ENCODE measurements at regions not wholly inside any gene's neighbourhood (a gene's known extent, or its start where the extent isn't known, plus 50 kb on each side); places are given as distances from the start of the nearest gene placed in this dataset.

- H3K27me3 ChIP-seq (replicated peaks; ENCODE audit: control insufficient read depth, insufficient read depth, low read length, poor library complexity, severe bottlenecking): no peaks in the 10 kb centered on the region
- H3K4me3 ChIP-seq (ENCODE audit: insufficient read depth, low read depth, low read length, poor library complexity, severe bottlenecking): no peak overlapping the region
- H3K27ac ChIP-seq (ENCODE audit: insufficient read depth, low read length, poor library complexity, severe bottlenecking): no peak overlapping the region
- DNase-seq: no peak
- H3K36me3 ChIP-seq (ENCODE audit: control insufficient read depth, insufficient read depth, low read length): no peaks in the 10 kb centered on the region
- H3K4me1 ChIP-seq (ENCODE audit: control insufficient read depth, insufficient read depth, low read length, poor library complexity, severe bottlenecking): no peaks in the 10 kb centered on the region
- no peaks in the 10 kb centered on the region for H3K9me3 ChIP-seq (ENCODE audit: control insufficient read depth, low read length)
Observed at GRCh38 chr13:63696055-63696454, 2280.4 kb upstream of the PCDH20 start.

DNA sequence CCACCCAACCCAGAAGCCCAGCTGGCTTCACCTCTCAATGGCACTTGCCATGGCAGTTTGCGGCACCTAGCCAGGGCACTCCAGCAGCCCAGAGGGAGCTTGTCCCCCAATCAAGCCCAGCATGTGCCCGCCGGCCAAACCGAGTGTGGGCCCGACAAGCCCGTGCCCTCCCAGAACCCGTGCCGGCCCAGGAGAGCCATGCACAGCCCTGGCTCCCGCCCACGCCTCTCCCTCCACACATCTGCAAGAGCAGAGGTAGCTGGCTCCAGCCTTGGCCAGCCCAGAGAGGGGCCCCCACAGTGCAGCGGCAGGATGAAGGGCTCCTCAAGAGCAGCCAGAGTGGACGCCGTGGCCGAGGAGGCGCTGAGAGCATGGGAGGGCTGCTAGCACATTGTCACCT is 2278.0 kb upstream of the PCDH20 start:
- Histone ChIP-seq H3K4me3 (ENCODE audit: insufficient read depth, low read depth, low read length, poor library complexity, severe bottlenecking) (no peak overlapping the region), H3K27ac (ENCODE audit: insufficient read depth, low read length, poor library complexity, severe bottlenecking) (no peak overlapping the region), H3K4me1 (ENCODE audit: control insufficient read depth, insufficient read depth, low read length, poor library complexity, severe bottlenecking) (no peaks in the 10 kb centered on the region), H3K36me3 (ENCODE audit: control insufficient read depth, insufficient read depth, low read length) (no peaks in the 10 kb centered on the region), H3K27me3 (replicated peaks; ENCODE audit: control insufficient read depth, insufficient read depth, low read length, poor library complexity, severe bottlenecking) (no peaks in the 10 kb centered on the region), H3K9me3 (ENCODE audit: control insufficient read depth, low read length) (no peaks in the 10 kb centered on the region)
- no peak for DNase-seq

- DNase-seq: no peak
- no peaks in the 10 kb centered on the region for H3K27me3 ChIP-seq (replicated peaks; ENCODE audit: control insufficient read depth, insufficient read depth, low read length, poor library complexity, severe bottlenecking)
- H3K27ac ChIP-seq (ENCODE audit: insufficient read depth, low read length, poor library complexity, severe bottlenecking): no peak overlapping the region
- H3K36me3 ChIP-seq (ENCODE audit: control insufficient read depth, insufficient read depth, low read length): no peaks in the 10 kb centered on the region
- H3K9me3 ChIP-seq (ENCODE audit: control insufficient read depth, low read length): no peaks in the 10 kb centered on the region
- H3K4me3 ChIP-seq (ENCODE audit: insufficient read depth, low read depth, low read length, poor library complexity, severe bottlenecking): no peak overlapping the region
- H3K4me1 ChIP-seq (ENCODE audit: control insufficient read depth, insufficient read depth, low read length, poor library complexity, severe bottlenecking): no peaks in the 10 kb centered on the region
Observed at GRCh38 chr13:63691474-63691873, 2275.8 kb upstream of the PCDH20 start.

- Histone ChIP-seq H3K9me3 (ENCODE audit: control insufficient read depth, low read length) (no peaks in the 10 kb centered on the region), H3K27ac (ENCODE audit: insufficient read depth, low read length, poor library complexity, severe bottlenecking) (no peak overlapping the region), H3K4me3 (ENCODE audit: insufficient read depth, low read depth, low read length, poor library complexity, severe bottlenecking) (no peak overlapping the region), H3K4me1 (ENCODE audit: control insufficient read depth, insufficient read depth, low read length, poor library complexity, severe bottlenecking) (no peaks in the 10 kb centered on the region), H3K36me3 (ENCODE audit: control insufficient read depth, insufficient read depth, low read length) (no peaks in the 10 kb centered on the region), H3K27me3 (replicated peaks; ENCODE audit: control insufficient read depth, insufficient read depth, low read length, poor library complexity, severe bottlenecking) (no peaks in the 10 kb centered on the region)
- no peak for DNase-seq
Observed at GRCh38 chr13:63690672-63691071, 2275.0 kb upstream of the PCDH20 start.

GRCh38 chr13:63684822-63685221 is 2269.2 kb upstream of the PCDH20 start:
- H3K4me1 ChIP-seq (ENCODE audit: control insufficient read depth, insufficient read depth, low read length, poor library complexity, severe bottlenecking): no peaks in the 10 kb centered on the region
- no peak overlapping the region for H3K27ac ChIP-seq (ENCODE audit: insufficient read depth, low read length, poor library complexity, severe bottlenecking)

DNA sequence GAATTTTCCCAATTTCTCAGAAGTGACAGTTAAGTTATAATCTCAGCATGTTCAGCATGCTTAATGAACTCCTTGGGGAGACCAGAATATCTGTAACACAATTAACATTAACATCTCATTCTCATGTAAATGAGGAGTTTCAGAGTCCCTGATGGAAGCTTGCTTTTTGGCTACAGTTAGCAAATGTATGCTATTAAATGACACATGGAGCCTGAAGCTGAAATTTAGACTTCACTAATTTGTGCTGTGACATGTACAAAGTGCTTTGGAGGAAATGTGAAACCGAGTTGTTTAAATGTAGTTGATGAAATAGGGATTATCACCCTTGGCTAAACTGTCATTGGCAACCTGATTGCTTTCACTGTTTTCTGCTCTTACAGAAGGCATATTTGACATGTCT is 2265.1 kb upstream of the PCDH20 start:
- Histone ChIP-seq H3K27me3 (replicated peaks; ENCODE audit: control insufficient read depth, insufficient read depth, low read length, poor library complexity, severe bottlenecking) (no peaks in the 10 kb centered on the region), H3K9me3 (ENCODE audit: control insufficient read depth, low read length) (no peaks in the 10 kb centered on the region), H3K4me1 (ENCODE audit: control insufficient read depth, insufficient read depth, low read length, poor library complexity, severe bottlenecking) (no peaks in the 10 kb centered on the region), H3K27ac (ENCODE audit: insufficient read depth, low read length, poor library complexity, severe bottlenecking) (no peak overlapping the region), H3K4me3 (ENCODE audit: insufficient read depth, low read depth, low read length, poor library complexity, severe bottlenecking) (no peak overlapping the region), H3K36me3 (ENCODE audit: control insufficient read depth, insufficient read depth, low read length) (no peaks in the 10 kb centered on the region)
- no peak for DNase-seq

More at GRCh38 chr13:63684822-63685221, 2269.2 kb upstream of the PCDH20 start:
- no peak for DNase-seq
- no peaks in the 10 kb centered on the region for H3K36me3 ChIP-seq (ENCODE audit: control insufficient read depth, insufficient read depth, low read length)
- H3K4me3 ChIP-seq (ENCODE audit: insufficient read depth, low read depth, low read length, poor library complexity, severe bottlenecking): no peak overlapping the region
- H3K27me3 ChIP-seq (replicated peaks; ENCODE audit: control insufficient read depth, insufficient read depth, low read length, poor library complexity, severe bottlenecking): no peaks in the 10 kb centered on the region
- no peaks in the 10 kb centered on the region for H3K9me3 ChIP-seq (ENCODE audit: control insufficient read depth, low read length)

DNA sequence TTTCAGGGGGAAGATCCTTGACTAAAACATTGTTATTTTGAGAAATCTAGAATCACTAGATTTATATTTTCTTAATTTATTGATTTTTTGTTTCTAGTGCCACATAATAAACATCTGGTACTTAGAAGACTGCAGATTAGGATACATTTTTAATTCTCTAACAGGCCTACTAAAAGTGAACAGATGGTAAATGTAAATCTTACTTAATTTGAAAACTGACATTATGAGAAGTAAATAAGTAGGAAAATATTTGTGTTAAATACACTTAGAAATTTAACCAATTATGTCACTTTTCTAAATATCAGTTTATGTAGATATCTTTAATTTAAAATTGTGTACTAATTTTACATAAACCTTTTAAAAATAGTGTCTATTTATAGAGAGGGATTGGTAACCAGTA is 2255.6 kb upstream of the PCDH20 start:
- no peak for DNase-seq

DNA sequence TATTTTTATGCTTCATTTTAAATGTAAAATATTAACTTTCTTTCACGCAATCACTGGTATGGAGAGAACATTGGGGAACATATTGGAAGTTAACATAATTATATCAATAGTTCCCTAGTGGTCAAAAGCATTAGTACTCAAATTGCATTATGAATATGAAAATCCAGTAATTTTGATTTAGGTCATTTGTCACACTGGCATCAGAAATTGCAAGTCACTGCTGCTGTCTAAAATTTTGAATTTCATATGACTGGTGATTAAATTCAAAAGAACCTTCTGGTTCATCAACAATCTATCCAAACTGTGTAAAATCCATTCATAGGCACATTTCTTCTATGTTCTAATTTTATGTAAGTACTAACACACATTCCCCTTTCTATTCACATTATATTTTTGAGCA is 2235.7 kb upstream of the PCDH20 start:
- Histone ChIP-seq H3K4me1 (ENCODE audit: control insufficient read depth, insufficient read depth, low read length, poor library complexity, severe bottlenecking) (no peaks in the 10 kb centered on the region), H3K4me3 (ENCODE audit: insufficient read depth, low read depth, low read length, poor library complexity, severe bottlenecking) (no peak overlapping the region), H3K27ac (ENCODE audit: insufficient read depth, low read length, poor library complexity, severe bottlenecking) (no peak overlapping the region), H3K9me3 (ENCODE audit: control insufficient read depth, low read length) (no peaks in the 10 kb centered on the region), H3K36me3 (ENCODE audit: control insufficient read depth, insufficient read depth, low read length) (no peaks in the 10 kb centered on the region), H3K27me3 (replicated peaks; ENCODE audit: control insufficient read depth, insufficient read depth, low read length, poor library complexity, severe bottlenecking) (no peaks in the 10 kb centered on the region)
- no peak for DNase-seq

More for the DNA sequence above, 2255.6 kb upstream of the PCDH20 start:
- Histone ChIP-seq H3K9me3 (ENCODE audit: control insufficient read depth, low read length) (no peaks in the 10 kb centered on the region), H3K36me3 (ENCODE audit: control insufficient read depth, insufficient read depth, low read length) (no peaks in the 10 kb centered on the region), H3K4me3 (ENCODE audit: insufficient read depth, low read depth, low read length, poor library complexity, severe bottlenecking) (no peak overlapping the region), H3K27me3 (replicated peaks; ENCODE audit: control insufficient read depth, insufficient read depth, low read length, poor library complexity, severe bottlenecking) (no peaks in the 10 kb centered on the region), H3K27ac (ENCODE audit: insufficient read depth, low read length, poor library complexity, severe bottlenecking) (no peak overlapping the region), H3K4me1 (ENCODE audit: control insufficient read depth, insufficient read depth, low read length, poor library complexity, severe bottlenecking) (no peaks in the 10 kb centered on the region)

DNA sequence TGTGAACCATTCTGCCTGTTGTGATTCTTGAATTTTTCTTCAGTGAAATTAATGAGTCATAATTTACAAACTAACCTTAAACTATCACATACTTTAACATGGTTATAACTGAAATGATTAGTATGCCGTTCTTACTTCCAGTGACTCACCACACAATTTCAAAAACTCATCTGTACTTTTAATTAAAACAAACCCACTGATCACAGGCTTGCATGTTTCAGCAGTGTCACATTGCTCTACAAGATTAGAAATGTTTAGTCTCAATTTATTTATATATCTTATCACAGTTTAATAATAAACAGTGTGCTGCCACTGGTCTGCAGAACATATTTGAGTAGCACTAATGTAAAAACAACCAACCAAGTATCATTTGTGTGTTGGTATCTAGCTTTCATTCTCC is 2227.9 kb upstream of the PCDH20 start:
- Histone ChIP-seq H3K36me3 (ENCODE audit: control insufficient read depth, insufficient read depth, low read length) (no peaks in the 10 kb centered on the region), H3K27ac (ENCODE audit: insufficient read depth, low read length, poor library complexity, severe bottlenecking) (no peak overlapping the region), H3K27me3 (replicated peaks; ENCODE audit: control insufficient read depth, insufficient read depth, low read length, poor library complexity, severe bottlenecking) (no peaks in the 10 kb centered on the region), H3K9me3 (ENCODE audit: control insufficient read depth, low read length) (no peaks in the 10 kb centered on the region), H3K4me1 (ENCODE audit: control insufficient read depth, insufficient read depth, low read length, poor library complexity, severe bottlenecking) (no peaks in the 10 kb centered on the region), H3K4me3 (ENCODE audit: insufficient read depth, low read depth, low read length, poor library complexity, severe bottlenecking) (no peak overlapping the region)
- no peak for DNase-seq

DNA sequence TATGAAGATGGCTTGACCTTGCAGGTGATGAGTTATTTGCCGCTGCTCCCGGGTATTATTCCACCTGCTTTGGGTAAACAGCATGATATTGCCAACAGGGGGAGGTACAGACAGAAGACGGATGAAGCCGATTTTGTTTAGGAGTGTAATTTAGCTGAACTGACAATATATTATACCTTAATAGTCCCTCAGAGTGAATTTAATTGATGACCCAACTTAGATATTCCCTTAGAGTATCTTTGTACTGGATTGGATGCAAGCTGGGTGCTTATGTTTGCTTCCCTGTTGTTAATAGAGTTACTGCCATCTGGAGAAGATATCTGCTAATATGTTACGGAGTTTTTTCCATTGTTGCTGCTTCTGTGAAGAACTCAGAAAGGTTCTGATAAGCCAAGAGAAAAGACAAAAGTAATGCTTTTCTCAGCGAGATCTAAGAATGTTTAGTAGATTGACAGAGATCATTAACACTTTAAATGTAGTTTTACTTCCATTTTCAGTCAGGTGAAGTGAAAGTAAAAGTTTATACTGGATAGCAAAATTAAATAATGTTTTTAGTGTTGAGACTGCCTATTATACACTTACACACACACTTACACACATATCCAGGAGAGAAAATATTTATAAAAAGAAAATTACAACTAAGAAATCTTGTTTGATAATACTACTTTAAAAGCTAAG is 2220.8 kb upstream of the PCDH20 start:
- H3K4me3 ChIP-seq (ENCODE audit: insufficient read depth, low read depth, low read length, poor library complexity, severe bottlenecking): peak overlapping the region; percentile 9
- H3K36me3 ChIP-seq (ENCODE audit: control insufficient read depth, insufficient read depth, low read length): no peaks in the 10 kb centered on the region
- no peaks in the 10 kb centered on the region for H3K9me3 ChIP-seq (ENCODE audit: control insufficient read depth, low read length)
- H3K27ac ChIP-seq (ENCODE audit: insufficient read depth, low read length, poor library complexity, severe bottlenecking): no peak overlapping the region
- no peak for DNase-seq
- H3K4me1 ChIP-seq (ENCODE audit: control insufficient read depth, insufficient read depth, low read length, poor library complexity, severe bottlenecking): no peaks in the 10 kb centered on the region
- no peaks in the 10 kb centered on the region for H3K27me3 ChIP-seq (replicated peaks; ENCODE audit: control insufficient read depth, insufficient read depth, low read length, poor library complexity, severe bottlenecking)

All from effector memory CD4-positive, alpha-beta T cell (primary cell).